ENCODE measurements at regions not wholly inside any gene's neighbourhood (a gene's known extent, or its start where the extent isn't known, plus 50 kb on each side); places are given as distances from the start of the nearest gene placed in this dataset.

- no peak for DNase-seq
- intact Hi-C loops (cut with DNase I), result no loop called here
- H3K27me3 ChIP-seq, result no peaks in the 10 kb centered on the region
- H3K27ac ChIP-seq, result no peak overlapping the region
- H3K4me3 ChIP-seq, result no peak overlapping the region
- WGBS, 2 donors, result 68 to 69% methylated on average over 2 of the region's 2 CpGs
- peaks cover 0 to 6% (median 0%) of the 10 kb centered on the region in 4 donors for H3K9me3 ChIP-seq
- H3K36me3 ChIP-seq, result no peaks in the 10 kb centered on the region
- no peaks in the 10 kb centered on the region for H3K4me1 ChIP-seq
- TF ChIP-seq EP300 (IDR thresholded peaks at IDR 0.05) (no peak), POLR2A (IDR thresholded peaks at IDR 0.05) (no peak), POLR2AphosphoS5 (IDR thresholded peaks at IDR 0.05) (no peak), CTCF (IDR thresholded peaks at IDR 0.05) (no peak)
These were observed 1289.0 kb upstream of the AUTS2 start for GRCh38 chr7:68309271-68309670.

- no peak for TF ChIP-seq POLR2A (IDR thresholded peaks at IDR 0.05)
- no peak for TF ChIP-seq EP300 (IDR thresholded peaks at IDR 0.05)
- TF ChIP-seq CTCF (IDR thresholded peaks at IDR 0.05), result no peak
- TF ChIP-seq POLR2AphosphoS5 (IDR thresholded peaks at IDR 0.05), result no peak
- H3K9me3 ChIP-seq, result peaks cover 0 to 6% (median 0%) of the 10 kb centered on the region in 4 donors
- no peaks in the 10 kb centered on the region for H3K4me1 ChIP-seq
- no peak for DNase-seq
- 83 to 85% methylated on average over 6 of the region's 6 CpGs for WGBS, 2 donors
- no peak overlapping the region for H3K27ac ChIP-seq
- intact Hi-C loops (cut with DNase I), result no loop called here
- H3K4me3 ChIP-seq, result no peak overlapping the region
- H3K36me3 ChIP-seq, result no peaks in the 10 kb centered on the region
- no peaks in the 10 kb centered on the region for H3K27me3 ChIP-seq
These were observed 1288.5 kb upstream of the AUTS2 start for GRCh38 chr7:68309806-68310205.

- H3K27ac ChIP-seq, result no peak overlapping the region
- intact Hi-C loops (cut with DNase I), result no loop called here
- H3K36me3 ChIP-seq, result no peaks in the 10 kb centered on the region
- 87 to 90% methylated on average over 6 of the region's 6 CpGs for WGBS, 2 donors
- no peaks in the 10 kb centered on the region for H3K27me3 ChIP-seq
- TF ChIP-seq POLR2AphosphoS5 (IDR thresholded peaks at IDR 0.05) (no peak), EP300 (IDR thresholded peaks at IDR 0.05) (no peak), POLR2A (IDR thresholded peaks at IDR 0.05) (no peak), CTCF (IDR thresholded peaks at IDR 0.05) (no peak)
- H3K4me3 ChIP-seq, result no peak overlapping the region
- H3K4me1 ChIP-seq, result no peaks in the 10 kb centered on the region
- peaks cover 0 to 15% (median 0%) of the 10 kb centered on the region in 4 donors for H3K9me3 ChIP-seq
- DNase-seq, result no peak
These were observed 1286.3 kb upstream of the AUTS2 start for GRCh38 chr7:68311958-68312357.

GRCh38 chr7:68313806-68314205 lies 1284.5 kb upstream of the AUTS2 start:
- Histone ChIP-seq H3K4me3 (no peak overlapping the region), H3K27ac (no peak overlapping the region), H3K9me3 (peaks cover 0 to 15% (median 0%) of the 10 kb centered on the region in 4 donors), H3K27me3 (no peaks in the 10 kb centered on the region), H3K36me3 (no peaks in the 10 kb centered on the region), H3K4me1 (peaks cover 0 to 2% (median 0%) of the 10 kb centered on the region in 4 donors)
- WGBS, 2 donors, result 67 to 82% methylated on average over 4 of the region's 4 CpGs
- intact Hi-C loops (cut with DNase I), result no loop called here
- no peak for DNase-seq
- TF ChIP-seq POLR2AphosphoS5 (IDR thresholded peaks at IDR 0.05), result no peak
- TF ChIP-seq EP300 (IDR thresholded peaks at IDR 0.05), result no peak
- TF ChIP-seq CTCF (IDR thresholded peaks at IDR 0.05), result no peak
- no peak for TF ChIP-seq POLR2A (IDR thresholded peaks at IDR 0.05)

GRCh38 chr7:68314208-68314607 lies 1284.1 kb upstream of the AUTS2 start:
- WGBS, 2 donors, result 73 to 77% methylated on average over 8 of the region's 8 CpGs

More at GRCh38 chr7:68314208-68314607, 1284.1 kb upstream of the AUTS2 start:
- peaks cover 0 to 14% (median 0%) of the 10 kb centered on the region in 4 donors for H3K9me3 ChIP-seq
- no peaks in the 10 kb centered on the region for H3K27me3 ChIP-seq
- H3K4me3 ChIP-seq, result no peak overlapping the region
- peaks cover 0 to 6% (median 0%) of the 10 kb centered on the region in 4 donors for H3K4me1 ChIP-seq
- no peaks in the 10 kb centered on the region for H3K36me3 ChIP-seq
- TF ChIP-seq POLR2AphosphoS5 (IDR thresholded peaks at IDR 0.05) (no peak), POLR2A (IDR thresholded peaks at IDR 0.05) (no peak), EP300 (IDR thresholded peaks at IDR 0.05) (no peak), CTCF (IDR thresholded peaks at IDR 0.05) (no peak)
- no peak for DNase-seq
- no peak overlapping the region for H3K27ac ChIP-seq
- intact Hi-C loops (cut with DNase I), result no loop called here
